Panc1 (cell line): ENCODE measurements at regions not wholly inside any gene's neighbourhood (a gene's known extent, or its start where the extent isn't known, plus 50 kb on each side); places are given as distances from the start of the nearest gene placed in this dataset.

Source experiments
- ATAC-seq: fragments of 200-7000 bp; cut with Tn5 transposase; 2 replicates; pipeline ENCODE4 v1.9.1; 2020; ENCODE audit warnings: mild to moderate bottlenecking, moderate library complexity
- BruUV-seq: library from RNA; stranded (reverse); fragments of 400-500 nt; replicated peaks from 2 replicates; lab custom pipeline; 2021; lab: Mats Ljungman, UMichigan
- CTCF ChIA-PET: fragments of 300-600 bp; sonication (Branson Sonifier 250); formaldehyde crosslinking; loops from one replicate; lab custom pipeline; 2022; ENCODE audit warnings: antibody characterized with exemption; lab: Charles Lee
- POLR2A ChIA-PET: fragments of 300-600 bp; sonication (Branson Sonifier 250); formaldehyde crosslinking; loops from one replicate; lab custom pipeline; 2022; ENCODE audit warnings: antibody characterized with exemption; lab: Charles Lee
- DNase-seq: peaks from one replicate; pipeline ENCODE4 v3.0.0-alpha.2; 2010; ENCODE audit warnings: low read depth, low spot score
- H3K27ac ChIP-seq: 2 replicates; pipeline ENCODE4 v1.5.1; 2011; ENCODE audit warnings: mild to moderate bottlenecking, low read length, inconsistent platforms
- H3K27me3 ChIP-seq: fragments of 200-500 bp; sonication (Bioruptor generic); 2 replicates; pipeline ENCODE4 v1.6.0; 2014; ENCODE audit warnings: low read length, inconsistent platforms; ENCODE audit not compliant: control insufficient read depth, insufficient read depth
- H3K36me3 ChIP-seq: fragments of 200-500 bp; sonication (Bioruptor generic); 2 replicates; pipeline ENCODE4 v1.5.1; 2014; ENCODE audit warnings: inconsistent platforms, mild to moderate bottlenecking, low read length, moderate library complexity; ENCODE audit not compliant: control insufficient read depth, insufficient read depth
- H3K4me1 ChIP-seq: 2 replicates; pipeline ENCODE4 v1.5.1; 2011; ENCODE audit warnings: inconsistent platforms, mild to moderate bottlenecking, low read length, moderate library complexity; ENCODE audit not compliant: control insufficient read depth, insufficient read depth
- H3K4me3 ChIP-seq, 2 experiments: 2 replicates each; pipeline ENCODE4 v1.5.1; 2011 to 2012; ENCODE audit warnings: low read depth in 2 of 2, low read length in 2 of 2, mild to moderate bottlenecking in 2 of 2, inconsistent platforms in 1 of 2, moderate library complexity in 1 of 2
- H3K9me3 ChIP-seq: fragments of 200-500 bp; sonication (Bioruptor generic); 2 replicates; pipeline ENCODE4 v1.5.1; 2014; ENCODE audit warnings: low read depth, mild to moderate bottlenecking, inconsistent platforms, low read length, moderate library complexity; ENCODE audit not compliant: control insufficient read depth, insufficient read depth
- CTCF ChIP-seq: fragments of 450-650 bp; IDR thresholded peaks from 2 replicates; pipeline ENCODE4 v1.5.1; 2017; ENCODE audit warnings: mild to moderate bottlenecking
- POLR2AphosphoS5 ChIP-seq: IDR thresholded peaks from 2 replicates; pipeline ENCODE4 v1.6.1; 2012; ENCODE audit warnings: mild to moderate bottlenecking, low read depth, low read length, moderate library complexity
- REST ChIP-seq, 2 experiments: IDR thresholded peaks; 2 replicates each; pipeline ENCODE4 v1.6.1; 2011 to 2012; ENCODE audit warnings: low read depth in 2 of 2, control low read depth in 1 of 2, low read length in 1 of 2, mild to moderate bottlenecking in 1 of 2, moderate library complexity in 1 of 2; ENCODE audit not compliant: insufficient read depth in 1 of 2
- SIN3A ChIP-seq: IDR thresholded peaks from 2 replicates; pipeline ENCODE4 v1.6.1; 2012; ENCODE audit warnings: low read depth, mild to moderate bottlenecking, low read length, moderate library complexity, borderline replicate concordance; ENCODE audit not compliant: insufficient read depth
- TCF7L2 ChIP-seq: IDR thresholded peaks from 2 replicates; pipeline ENCODE4 v1.6.1; 2011; ENCODE audit warnings: mild to moderate bottlenecking, low read depth, low read length, inconsistent platforms
- in situ Hi-C: cut with HindIII; loops from 2 replicates; pipeline ENCODE4 v1.10.0; 2016; ENCODE audit warnings: low sequenced_read_pairs, low pct_unique_long_range_greater_than_20kb
- intact Hi-C: fragments of 100-400 bp; cut with micrococcal nuclease; formaldehyde crosslinking; loops from one replicate; pipeline ENCODE4 v1.10.0; 2022; ENCODE audit not compliant: unreplicated experiment

GRCh38 chr14:56357428-56357827 lies 222.2 kb upstream of the TMEM260 start:
- TF ChIP-seq TCF7L2 (no peak), CTCF (no peak), SIN3A (no peak), REST (IDR thresholded peaks at IDR 0.05; ENCODE audit: insufficient read depth in 1 of 2, low read depth in 2 of 2, low read length in 1 of 2) (no peak), POLR2AphosphoS5 (no peak)
- intact Hi-C loops (no loop called here), in situ Hi-C loops (no loop called here)
- no peaks in the 10 kb centered on the region for H3K4me1 ChIP-seq
- H3K36me3 ChIP-seq: no peaks in the 10 kb centered on the region
- no peak overlapping the region for H3K4me3 ChIP-seq
- BruUV-seq: no TSS peak
- POLR2A ChIA-PET: no interaction called here
- H3K9me3 ChIP-seq: no peaks in the 10 kb centered on the region
- H3K27ac ChIP-seq: no peak overlapping the region
- ATAC-seq (no peak), DNase-seq (no peak)
- H3K27me3 ChIP-seq: no peaks in the 10 kb centered on the region
- CTCF ChIA-PET: no interaction called here

GRCh38 chr14:56358275-56358674 lies 221.3 kb upstream of the TMEM260 start:
- no peaks in the 10 kb centered on the region for H3K4me1 ChIP-seq
- no peak for DNase-seq
- intact Hi-C loops: no loop called here
- no peaks in the 10 kb centered on the region for H3K9me3 ChIP-seq
- in situ Hi-C loops: no loop called here
- no peaks in the 10 kb centered on the region for H3K36me3 ChIP-seq
- ATAC-seq: no peak
- H3K27me3 ChIP-seq: no peaks in the 10 kb centered on the region
- CTCF ChIA-PET: no interaction called here
- no peak for TF ChIP-seq POLR2AphosphoS5
- TF ChIP-seq REST (IDR thresholded peaks at IDR 0.05; ENCODE audit: insufficient read depth in 1 of 2, low read depth in 2 of 2, low read length in 1 of 2): no peak
- TF ChIP-seq SIN3A: no peak
- TF ChIP-seq TCF7L2: no peak
- TF ChIP-seq CTCF: no peak
- H3K4me3 ChIP-seq: no peak overlapping the region
- POLR2A ChIA-PET: no interaction called here
- BruUV-seq: no TSS peak
- no peak overlapping the region for H3K27ac ChIP-seq
